Left ventricle myocardium superior (tissue), 1 donor: ENCODE measurements at regions not wholly inside any gene's neighbourhood (a gene's known extent, or its start where the extent isn't known, plus 50 kb on each side); places are given as distances from the start of the nearest gene placed in this dataset.
"Not testable (repeated sequence)": the region's sequence is repeated elsewhere in the genome, so short reads cannot be mapped to it uniquely, and the experiment has no call there.

Source experiments
- ATAC-seq: fragments of 200-7000 bp; cut with Tn5 transposase; one replicate; pipeline ENCODE4 v1.9.1; 2020; ENCODE audit warnings: mild to moderate bottlenecking, moderate library complexity
- DNase-seq: peaks from one replicate; pipeline ENCODE4 v3.0.0-alpha.2; 2020
- intact Hi-C: fragments of 100-400 bp; cut with micrococcal nuclease; formaldehyde crosslinking; loops from one replicate; pipeline ENCODE4 v1.11.0; 2022
- donor health status: DM: no; HTN: yes; CAD: no; lungs with severe emphysema.

GRCh38 chr4:38304460-38304859 lies 344.3 kb downstream of the PTTG2 start:
- ATAC-seq, DNase-seq, intact Hi-C loops: not testable (repeated sequence)

- DNase-seq (no peak), ATAC-seq (no peak)
- intact Hi-C loops, result no loop called here
Observed at GRCh38 chr4:38306482-38307071, 346.4 kb downstream of the PTTG2 start.

GRCh38 chr4:38308728-38309311 lies 348.6 kb downstream of the PTTG2 start:
- intact Hi-C loops, result no loop called here
- DNase-seq (no peak), ATAC-seq (no peak)

GRCh38 chr4:38309471-38309870 lies 349.3 kb downstream of the PTTG2 start:
- ATAC-seq, result no peak

GRCh38 chr4:38310446-38311043 lies 350.3 kb downstream of the PTTG2 start:
- no peak for DNase-seq
- intact Hi-C loops, result no loop called here
- no peak for ATAC-seq

More at GRCh38 chr4:38309471-38309870, 349.3 kb downstream of the PTTG2 start:
- intact Hi-C loops, result no loop called here
- no peak for DNase-seq

- intact Hi-C loops, result no loop called here
- ATAC-seq, result no peak
Observed at GRCh38 chr4:38311495-38312126, 351.4 kb downstream of the PTTG2 start.

GRCh38 chr4:38313175-38313574 lies 350.8 kb upstream of the KLF3 start:
- intact Hi-C loops, result no loop called here
- no peak for DNase-seq
- no peak for ATAC-seq

More at GRCh38 chr4:38311495-38312126, 351.4 kb downstream of the PTTG2 start:
- no peak for DNase-seq

GRCh38 chr4:38313999-38314561 lies 349.9 kb upstream of the KLF3 start:
- ATAC-seq (peak; percentile 7), DNase-seq (no peak)
- intact Hi-C loops, result no loop called here

- intact Hi-C loops, result loop anchor here (5.0 kb wide), 2 partner anchors 132 to 363 kb away; no protein-coding TSS in a partner anchor
- ATAC-seq (no peak), DNase-seq (no peak)
Observed at GRCh38 chr4:38314663-38315062, 349.3 kb upstream of the KLF3 start.

GRCh38 chr4:38315286-38315685 lies 348.7 kb upstream of the KLF3 start:
- DNase-seq, result no peak
- intact Hi-C loops, result loop anchor here (5.0 kb wide), 2 partner anchors 133 to 362 kb away; no protein-coding TSS in a partner anchor
- no peak for ATAC-seq

GRCh38 chr4:38316045-38316444 lies 348.0 kb upstream of the KLF3 start:
- no peak for DNase-seq
- ATAC-seq, result no peak
- intact Hi-C loops, result loop anchor here (5.0 kb wide), 2 partner anchors 134 to 361 kb away; no protein-coding TSS in a partner anchor

- intact Hi-C loops, result loop anchor here (5.0 kb wide), 2 partner anchors 135 to 360 kb away; no protein-coding TSS in a partner anchor
- no peak for DNase-seq
- no peak for ATAC-seq
Observed at GRCh38 chr4:38317041-38317674, 346.8 kb upstream of the KLF3 start.

GRCh38 chr4:38318737-38319455 lies 345.1 kb upstream of the KLF3 start:
- DNase-seq (peak; percentile 93), ATAC-seq (peak; percentile 98)
- intact Hi-C loops, result loop anchor here (5.0 kb wide), 2 partner anchors 137 to 358 kb away; no protein-coding TSS in a partner anchor

GRCh38 chr4:38319456-38320342 lies 344.3 kb upstream of the KLF3 start:
- intact Hi-C loops, result loop anchor here (5.0 kb wide), 2 partner anchors 137 to 358 kb away; no protein-coding TSS in a partner anchor
- peak; percentile 86 for ATAC-seq
- peak; percentile 96 for DNase-seq

- ATAC-seq (no peak), DNase-seq (no peak)
- intact Hi-C loops, result no loop called here
Observed at GRCh38 chr4:38320343-38320695, 343.7 kb upstream of the KLF3 start.

GRCh38 chr4:38320833-38321232 lies 343.2 kb upstream of the KLF3 start:
- intact Hi-C loops, result no loop called here
- DNase-seq (no peak), ATAC-seq (no peak)

GRCh38 chr4:38322714-38323113 lies 341.3 kb upstream of the KLF3 start:
- ATAC-seq, result peak; percentile 7
- intact Hi-C loops, result no loop called here
- DNase-seq, result peak; percentile 61
